ENCODE measurements at regions not wholly inside any gene's neighbourhood (a gene's known extent, or its start where the extent isn't known, plus 50 kb on each side); places are given as distances from the start of the nearest gene placed in this dataset.

DNA sequence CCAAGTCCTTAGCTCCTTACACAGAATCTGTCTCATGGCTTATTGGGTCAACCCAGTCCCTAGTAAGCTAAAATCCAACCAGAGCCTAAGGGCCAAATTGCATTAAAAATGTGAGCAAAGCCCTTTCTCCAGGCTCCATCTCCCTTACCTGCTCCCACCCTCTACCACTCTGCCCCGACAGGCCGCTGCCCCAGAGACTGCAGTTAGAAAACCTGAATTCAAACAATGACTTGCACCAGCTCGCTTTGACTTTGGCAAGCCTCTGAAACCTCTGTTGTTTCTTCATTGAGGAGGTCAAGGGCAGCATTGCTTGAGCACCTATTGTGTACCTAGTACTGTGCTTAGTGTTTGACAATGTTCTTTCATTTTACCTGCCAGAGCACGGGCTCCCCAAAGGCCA lies 188.1 kb upstream of the PMEPA1 start:
- TF ChIP-seq CTCF (conservative IDR thresholded peaks at IDR 0.05; ENCODE audit: low read length), result no peak
- TF ChIP-seq EZH2phosphoT487 (IDR thresholded peaks at IDR 0.05; ENCODE audit: borderline replicate concordance), result no peak
